KMS-11 (cell line): ENCODE measurements at regions not wholly inside any gene's neighbourhood (a gene's known extent, or its start where the extent isn't known, plus 50 kb on each side); places are given as distances from the start of the nearest gene placed in this dataset.

Experiments
- H2AFZ ChIP-seq: fragments of 200-600 bp; sonication (generic); 2 replicates; pipeline ENCODE4 v1.6.1; 2016; ENCODE audit warnings: antibody characterized with exemption, mixed run types, low read depth
- H3K27ac ChIP-seq: fragments of 200-600 bp; sonication (generic); 2 replicates; pipeline ENCODE4 v1.6.1; 2016; ENCODE audit warnings: mild to moderate bottlenecking, mixed run types
- H3K27me3 ChIP-seq: fragments of 200-600 bp; sonication (generic); 2 replicates; pipeline ENCODE4 v1.6.1; 2017; ENCODE audit warnings: mild to moderate bottlenecking, low read depth, mixed run types, moderate library complexity; ENCODE audit not compliant: insufficient read depth
- H3K36me3 ChIP-seq: fragments of 200-600 bp; sonication (generic); 2 replicates; pipeline ENCODE4 v1.6.1; 2017; ENCODE audit warnings: mild to moderate bottlenecking, mixed run types; ENCODE audit not compliant: insufficient read depth
- H3K4me1 ChIP-seq: fragments of 200-600 bp; sonication (generic); 2 replicates; pipeline ENCODE4 v1.6.1; 2016; ENCODE audit warnings: mild to moderate bottlenecking, low read depth, mixed run types; ENCODE audit not compliant: poor library complexity, severe bottlenecking
- H3K4me2 ChIP-seq: fragments of 200-600 bp; sonication (generic); 2 replicates; pipeline ENCODE4 v1.7.0; 2016; ENCODE audit warnings: mild to moderate bottlenecking, mixed run types
- H3K4me3 ChIP-seq: fragments of 200-600 bp; sonication (generic); IDR thresholded peaks from 2 replicates; pipeline ENCODE4 v1.6.1; 2017; ENCODE audit warnings: low read depth, low read length, mixed read lengths; ENCODE audit not compliant: insufficient read depth
- H3K79me2 ChIP-seq: fragments of 200-600 bp; sonication (generic); 2 replicates; pipeline ENCODE4 v1.6.1; 2016; ENCODE audit warnings: low read depth, mixed run types; ENCODE audit not compliant: insufficient read depth
- H3K9ac ChIP-seq: fragments of 200-600 bp; sonication (generic); 2 replicates; pipeline ENCODE4 v1.6.1; 2016; ENCODE audit warnings: mild to moderate bottlenecking, mixed run types
- H4K20me1 ChIP-seq: fragments of 200-600 bp; sonication (generic); 2 replicates; pipeline ENCODE4 v1.6.1; 2016; ENCODE audit warnings: mild to moderate bottlenecking, mixed run types; ENCODE audit not compliant: insufficient read depth
- CTCF ChIP-seq: fragments of 200-600 bp; sonication (generic); conservative IDR thresholded peaks from 2 replicates; pipeline ENCODE4 v1.6.1; 2017; ENCODE audit warnings: low read depth, mild to moderate bottlenecking, antibody characterized with exemption, low read length, moderate library complexity, mixed read lengths

- H3K4me3 ChIP-seq = no peak overlapping the region
- no peak for TF ChIP-seq CTCF
- no peak overlapping the region for H3K9ac ChIP-seq
- no peak overlapping the region for H3K4me2 ChIP-seq
- no peaks in the 10 kb centered on the region for H3K79me2 ChIP-seq
- no peak overlapping the region for H3K27ac ChIP-seq
- no peak overlapping the region for H2AFZ ChIP-seq
- H4K20me1 ChIP-seq = no peaks in the 10 kb centered on the region
- H3K4me1 ChIP-seq = no peaks in the 10 kb centered on the region
- H3K36me3 ChIP-seq = no peaks in the 10 kb centered on the region
- no peaks in the 10 kb centered on the region for H3K27me3 ChIP-seq
These were observed 74.7 kb upstream of the B3GAT1 start for GRCh38 chr11:134486704-134487103.

DNA sequence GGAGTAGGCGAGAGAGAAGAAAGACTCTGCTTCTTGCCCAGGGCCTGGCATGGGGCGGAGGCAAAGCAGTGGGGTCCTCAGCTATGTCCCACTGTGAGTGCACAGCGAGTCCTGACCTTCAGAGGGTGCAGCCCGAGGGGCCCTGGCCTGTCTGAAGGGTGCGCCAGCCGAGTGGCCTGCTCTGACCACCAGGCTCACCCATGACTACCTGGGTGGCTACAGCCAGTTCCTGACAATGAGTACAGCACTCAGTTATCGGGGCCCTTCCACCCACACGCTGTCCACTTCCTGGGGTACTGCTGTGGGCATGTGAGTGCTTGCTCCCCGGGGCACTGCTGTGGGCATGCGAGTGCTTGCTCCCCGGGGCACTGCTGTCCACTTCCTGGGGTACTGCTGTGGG, 74.1 kb upstream of the B3GAT1 start:
- no peak overlapping the region for H3K4me3 ChIP-seq
- H3K4me2 ChIP-seq = no peak overlapping the region
- H2AFZ ChIP-seq = no peak overlapping the region
- H3K36me3 ChIP-seq = no peaks in the 10 kb centered on the region
- H3K4me1 ChIP-seq = no peaks in the 10 kb centered on the region
- TF ChIP-seq CTCF = no peak
- no peaks in the 10 kb centered on the region for H3K27me3 ChIP-seq
- no peaks in the 10 kb centered on the region for H3K79me2 ChIP-seq
- H4K20me1 ChIP-seq = no peaks in the 10 kb centered on the region
- no peak overlapping the region for H3K9ac ChIP-seq
- H3K27ac ChIP-seq = no peak overlapping the region

GRCh38 chr11:134485316-134485715, 73.3 kb upstream of the B3GAT1 start:
- Histone ChIP-seq H3K79me2 (no peaks in the 10 kb centered on the region), H3K4me1 (no peaks in the 10 kb centered on the region), H3K4me2 (no peak overlapping the region), H3K4me3 (no peak overlapping the region), H3K9ac (no peak overlapping the region), H4K20me1 (no peaks in the 10 kb centered on the region), H3K27me3 (no peaks in the 10 kb centered on the region), H3K27ac (no peak overlapping the region), H3K36me3 (no peaks in the 10 kb centered on the region), H2AFZ (no peak overlapping the region)
- TF ChIP-seq CTCF = no peak

GRCh38 chr11:134483857-134484256, 71.8 kb upstream of the B3GAT1 start:
- no peaks in the 10 kb centered on the region for H3K36me3 ChIP-seq
- TF ChIP-seq CTCF = no peak
- no peak overlapping the region for H3K9ac ChIP-seq
- no peak overlapping the region for H2AFZ ChIP-seq
- no peaks in the 10 kb centered on the region for H3K79me2 ChIP-seq
- H3K27ac ChIP-seq = no peak overlapping the region
- no peaks in the 10 kb centered on the region for H3K4me1 ChIP-seq
- no peak overlapping the region for H3K4me2 ChIP-seq
- no peak overlapping the region for H3K4me3 ChIP-seq
- H4K20me1 ChIP-seq = no peaks in the 10 kb centered on the region
- no peaks in the 10 kb centered on the region for H3K27me3 ChIP-seq

- H2AFZ ChIP-seq = no peak overlapping the region
- no peak overlapping the region for H3K4me2 ChIP-seq
- no peak for TF ChIP-seq CTCF
- no peak overlapping the region for H3K4me3 ChIP-seq
- H3K36me3 ChIP-seq = no peaks in the 10 kb centered on the region
- H4K20me1 ChIP-seq = no peaks in the 10 kb centered on the region
- H3K9ac ChIP-seq = no peak overlapping the region
- no peak overlapping the region for H3K27ac ChIP-seq
- H3K79me2 ChIP-seq = no peaks in the 10 kb centered on the region
- H3K27me3 ChIP-seq = no peaks in the 10 kb centered on the region
- no peaks in the 10 kb centered on the region for H3K4me1 ChIP-seq
These were observed 71.2 kb upstream of the B3GAT1 start for GRCh38 chr11:134483291-134483690.
